ENCODE measurements at regions not wholly inside any gene's neighbourhood (a gene's known extent, or its start where the extent isn't known, plus 50 kb on each side); places are given as distances from the start of the nearest gene placed in this dataset.

- no peak for TF ChIP-seq EZH2phosphoT487 (conservative IDR thresholded peaks at IDR 0.05; ENCODE audit: low read length)
- TF ChIP-seq CTCF (IDR thresholded peaks at IDR 0.05; ENCODE audit: insufficient read depth, low read length, poor library complexity, severe bottlenecking) = no peak
Observed at GRCh38 chr4:166309286-166309685, 436.2 kb downstream of the TLL1 start.

Data from SU-DHL-6 (cell line).